ENCODE measurements at regions not wholly inside any gene's neighbourhood (a gene's known extent, or its start where the extent isn't known, plus 50 kb on each side); places are given as distances from the start of the nearest gene placed in this dataset.
"Not testable (repeated sequence)": the region's sequence is repeated elsewhere in the genome, so short reads cannot be mapped to it uniquely, and the experiment has no call there.

- Histone ChIP-seq H3K27ac (ENCODE audit: low read depth, low read length, severe bottlenecking) (no peak overlapping the region), H3K4me1 (ENCODE audit: control insufficient read depth, insufficient read depth, low read length, poor library complexity, severe bottlenecking) (peaks cover 8% of the 10 kb centered on the region), H3K9me3 (ENCODE audit: control insufficient read depth, low read length) (no peaks in the 10 kb centered on the region), H3K36me3 (ENCODE audit: control insufficient read depth, insufficient read depth, low read length) (no peaks in the 10 kb centered on the region), H3K4me3 (ENCODE audit: extremely low read depth, insufficient read depth, low read length, poor library complexity, severe bottlenecking) (no peak overlapping the region)
- WGBS, 2 experiments (ENCODE audit: insufficient coverage in 2 of 2) = 72 to 79% methylated on average over 1 to 2 of the region's 4 CpGs
These were observed 172.5 kb downstream of the RASEF start for GRCh38 chr9:82890401-82890800.

GRCh38 chr9:82890865-82891264 is 172.1 kb downstream of the RASEF start:
- peaks cover 8% of the 10 kb centered on the region for H3K4me1 ChIP-seq (ENCODE audit: control insufficient read depth, insufficient read depth, low read length, poor library complexity, severe bottlenecking)

GRCh38 chr9:82891321-82891720 is 171.6 kb downstream of the RASEF start:
- no CpG with 5 or more reads among the region's 1 CpG for WGBS, 2 experiments (ENCODE audit: insufficient coverage in 2 of 2)
- Histone ChIP-seq H3K9me3 (ENCODE audit: control insufficient read depth, low read length) (no peaks in the 10 kb centered on the region), H3K36me3 (ENCODE audit: control insufficient read depth, insufficient read depth, low read length) (no peaks in the 10 kb centered on the region), H3K4me1 (ENCODE audit: control insufficient read depth, insufficient read depth, low read length, poor library complexity, severe bottlenecking) (peaks cover 8% of the 10 kb centered on the region), H3K4me3 (ENCODE audit: extremely low read depth, insufficient read depth, low read length, poor library complexity, severe bottlenecking) (no peak overlapping the region), H3K27ac (ENCODE audit: low read depth, low read length, severe bottlenecking) (no peak overlapping the region)

More at GRCh38 chr9:82890865-82891264, 172.1 kb downstream of the RASEF start:
- Histone ChIP-seq H3K36me3 (ENCODE audit: control insufficient read depth, insufficient read depth, low read length) (no peaks in the 10 kb centered on the region), H3K4me3 (ENCODE audit: extremely low read depth, insufficient read depth, low read length, poor library complexity, severe bottlenecking) (no peak overlapping the region), H3K27ac (ENCODE audit: low read depth, low read length, severe bottlenecking) (no peak overlapping the region), H3K9me3 (ENCODE audit: control insufficient read depth, low read length) (no peaks in the 10 kb centered on the region)

- peaks cover 8% of the 10 kb centered on the region for H3K4me1 ChIP-seq (ENCODE audit: control insufficient read depth, insufficient read depth, low read length, poor library complexity, severe bottlenecking)
- no peaks in the 10 kb centered on the region for H3K36me3 ChIP-seq (ENCODE audit: control insufficient read depth, insufficient read depth, low read length)
- no peak overlapping the region for H3K4me3 ChIP-seq (ENCODE audit: extremely low read depth, insufficient read depth, low read length, poor library complexity, severe bottlenecking)
- no peak overlapping the region for H3K27ac ChIP-seq (ENCODE audit: low read depth, low read length, severe bottlenecking)
- no peaks in the 10 kb centered on the region for H3K9me3 ChIP-seq (ENCODE audit: control insufficient read depth, low read length)
These were observed 169.4 kb downstream of the RASEF start for GRCh38 chr9:82893549-82893948.

- no peaks in the 10 kb centered on the region for H3K9me3 ChIP-seq (ENCODE audit: control insufficient read depth, low read length)
These were observed 168.4 kb downstream of the RASEF start for GRCh38 chr9:82894548-82894947.

GRCh38 chr9:82894961-82895821 is 167.8 kb downstream of the RASEF start:
- no peak overlapping the region for H3K4me3 ChIP-seq (ENCODE audit: extremely low read depth, insufficient read depth, low read length, poor library complexity, severe bottlenecking)
- WGBS, 2 experiments (ENCODE audit: insufficient coverage in 2 of 2) = 91% methylated on average over 4 of the region's 4 CpGs; no CpG with 5 or more reads in 1 of the 2 experiments
- H3K9me3 ChIP-seq (ENCODE audit: control insufficient read depth, low read length) = no peaks in the 10 kb centered on the region
- no peak overlapping the region for H3K27ac ChIP-seq (ENCODE audit: low read depth, low read length, severe bottlenecking)
- H3K36me3 ChIP-seq (ENCODE audit: control insufficient read depth, insufficient read depth, low read length) = no peaks in the 10 kb centered on the region
- peaks cover 8% of the 10 kb centered on the region for H3K4me1 ChIP-seq (ENCODE audit: control insufficient read depth, insufficient read depth, low read length, poor library complexity, severe bottlenecking)

More at GRCh38 chr9:82894548-82894947, 168.4 kb downstream of the RASEF start:
- no peak overlapping the region for H3K4me3 ChIP-seq (ENCODE audit: extremely low read depth, insufficient read depth, low read length, poor library complexity, severe bottlenecking)
- H3K27ac ChIP-seq (ENCODE audit: low read depth, low read length, severe bottlenecking) = no peak overlapping the region
- WGBS, 2 experiments (ENCODE audit: insufficient coverage in 2 of 2) = 100% methylated on average over 1 of the region's 1 CpG; no CpG with 5 or more reads in 1 of the 2 experiments
- H3K4me1 ChIP-seq (ENCODE audit: control insufficient read depth, insufficient read depth, low read length, poor library complexity, severe bottlenecking) = peaks cover 8% of the 10 kb centered on the region
- no peaks in the 10 kb centered on the region for H3K36me3 ChIP-seq (ENCODE audit: control insufficient read depth, insufficient read depth, low read length)

- H3K4me1 ChIP-seq (ENCODE audit: control insufficient read depth, insufficient read depth, low read length, poor library complexity, severe bottlenecking) = peaks cover 2% of the 10 kb centered on the region
- no peaks in the 10 kb centered on the region for H3K36me3 ChIP-seq (ENCODE audit: control insufficient read depth, insufficient read depth, low read length)
- H3K4me3 ChIP-seq (ENCODE audit: extremely low read depth, insufficient read depth, low read length, poor library complexity, severe bottlenecking) = no peak overlapping the region
- no peaks in the 10 kb centered on the region for H3K9me3 ChIP-seq (ENCODE audit: control insufficient read depth, low read length)
- WGBS, 2 experiments (ENCODE audit: insufficient coverage in 2 of 2) = no CpG with 5 or more reads among the region's 1 CpG
- no peak overlapping the region for H3K27ac ChIP-seq (ENCODE audit: low read depth, low read length, severe bottlenecking)
These were observed 167.2 kb downstream of the RASEF start for GRCh38 chr9:82895822-82896110.

- H3K9me3 ChIP-seq (ENCODE audit: control insufficient read depth, low read length) = no peaks in the 10 kb centered on the region
- H3K27ac ChIP-seq (ENCODE audit: low read depth, low read length, severe bottlenecking) = no peak overlapping the region
- H3K36me3 ChIP-seq (ENCODE audit: control insufficient read depth, insufficient read depth, low read length) = no peaks in the 10 kb centered on the region
- no peaks in the 10 kb centered on the region for H3K4me1 ChIP-seq (ENCODE audit: control insufficient read depth, insufficient read depth, low read length, poor library complexity, severe bottlenecking)
- 80% methylated on average over 1 of the region's 4 CpGs; no CpG with 5 or more reads in 1 of the 2 experiments for WGBS, 2 experiments (ENCODE audit: insufficient coverage in 2 of 2)
- H3K4me3 ChIP-seq (ENCODE audit: extremely low read depth, insufficient read depth, low read length, poor library complexity, severe bottlenecking) = no peak overlapping the region
These were observed 159.4 kb downstream of the RASEF start for GRCh38 chr9:82903503-82903902.

GRCh38 chr9:82911996-82912395 is 150.9 kb downstream of the RASEF start:
- H3K4me3 ChIP-seq (ENCODE audit: extremely low read depth, insufficient read depth, low read length, poor library complexity, severe bottlenecking) = no peak overlapping the region
- H3K36me3 ChIP-seq (ENCODE audit: control insufficient read depth, insufficient read depth, low read length) = no peaks in the 10 kb centered on the region
- 88 to 100% methylated on average over 1 of the region's 3 CpGs for WGBS, 2 experiments (ENCODE audit: insufficient coverage in 2 of 2)
- no peaks in the 10 kb centered on the region for H3K4me1 ChIP-seq (ENCODE audit: control insufficient read depth, insufficient read depth, low read length, poor library complexity, severe bottlenecking)
- H3K27ac ChIP-seq (ENCODE audit: low read depth, low read length, severe bottlenecking) = no peak overlapping the region
- peaks cover 21% of the 10 kb centered on the region for H3K9me3 ChIP-seq (ENCODE audit: control insufficient read depth, low read length)

GRCh38 chr9:82912645-82913044 is 150.3 kb downstream of the RASEF start:
- WGBS, 2 experiments (ENCODE audit: insufficient coverage in 2 of 2) = no CpG with 5 or more reads among the region's 1 CpG
- no peaks in the 10 kb centered on the region for H3K36me3 ChIP-seq (ENCODE audit: control insufficient read depth, insufficient read depth, low read length)
- H3K27ac ChIP-seq (ENCODE audit: low read depth, low read length, severe bottlenecking) = no peak overlapping the region

GRCh38 chr9:82916238-82916637 is 146.7 kb downstream of the RASEF start:
- WGBS, 2 experiments (ENCODE audit: insufficient coverage in 2 of 2) = 83 to 88% methylated on average over 1 of the region's 1 CpG
- not testable (repeated sequence) for H3K4me1 ChIP-seq (ENCODE audit: control insufficient read depth, insufficient read depth, low read length, poor library complexity, severe bottlenecking); H3K4me3 ChIP-seq (ENCODE audit: extremely low read depth, insufficient read depth, low read length, poor library complexity, severe bottlenecking); H3K36me3 ChIP-seq (ENCODE audit: control insufficient read depth, insufficient read depth, low read length); H3K27ac ChIP-seq (ENCODE audit: low read depth, low read length, severe bottlenecking)
- peaks cover 21% of the 10 kb centered on the region for H3K9me3 ChIP-seq (ENCODE audit: control insufficient read depth, low read length)

More at GRCh38 chr9:82912645-82913044, 150.3 kb downstream of the RASEF start:
- H3K4me3 ChIP-seq (ENCODE audit: extremely low read depth, insufficient read depth, low read length, poor library complexity, severe bottlenecking) = no peak overlapping the region
- peaks cover 21% of the 10 kb centered on the region for H3K9me3 ChIP-seq (ENCODE audit: control insufficient read depth, low read length)
- H3K4me1 ChIP-seq (ENCODE audit: control insufficient read depth, insufficient read depth, low read length, poor library complexity, severe bottlenecking) = no peaks in the 10 kb centered on the region

Measured in mesodermal cell (in vitro differentiated cells).